ENCODE measurements at regions not wholly inside any gene's neighbourhood (a gene's known extent, or its start where the extent isn't known, plus 50 kb on each side); places are given as distances from the start of the nearest gene placed in this dataset.
"Not testable (repeated sequence)": the region's sequence is repeated elsewhere in the genome, so short reads cannot be mapped to it uniquely, and the experiment has no call there.

DNA sequence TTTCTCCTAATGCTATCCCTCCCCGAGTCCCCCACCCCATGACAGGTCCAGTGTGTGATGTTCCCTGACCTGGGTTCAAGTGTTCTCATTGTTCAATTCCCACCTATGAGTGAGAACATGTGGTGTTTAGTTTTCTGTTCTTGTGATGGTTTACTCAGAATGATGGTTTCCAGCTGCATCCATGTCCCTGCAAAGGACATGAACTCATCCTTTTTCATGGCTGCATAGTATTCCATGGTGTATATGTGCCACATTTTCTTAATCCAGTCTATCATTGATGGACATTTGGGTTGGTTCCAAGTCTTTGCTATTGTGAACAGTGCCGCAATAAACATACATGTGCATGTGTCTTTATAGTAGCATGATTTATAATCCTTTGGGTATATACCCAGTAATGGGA, 90.5 kb upstream of the HS3ST4 start:
- TF ChIP-seq POLR2A, MAFK (IDR thresholded peaks at IDR 0.05; ENCODE audit: low read depth, low read length): not testable (repeated sequence)
- TF ChIP-seq, protein P1, sequence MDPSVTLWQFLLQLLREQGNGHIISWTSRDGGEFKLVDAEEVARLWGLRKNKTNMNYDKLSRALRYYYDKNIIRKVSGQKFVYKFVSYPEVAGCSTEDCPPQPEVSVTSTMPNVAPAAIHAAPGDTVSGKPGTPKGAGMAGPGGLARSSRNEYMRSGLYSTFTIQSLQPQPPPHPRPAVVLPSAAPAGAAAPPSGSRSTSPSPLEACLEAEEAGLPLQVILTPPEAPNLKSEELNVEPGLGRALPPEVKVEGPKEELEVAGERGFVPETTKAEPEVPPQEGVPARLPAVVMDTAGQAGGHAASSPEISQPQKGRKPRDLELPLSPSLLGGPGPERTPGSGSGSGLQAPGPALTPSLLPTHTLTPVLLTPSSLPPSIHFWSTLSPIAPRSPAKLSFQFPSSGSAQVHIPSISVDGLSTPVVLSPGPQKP (IDR thresholded peaks at IDR 0.05; ENCODE audit: borderline replicate concordance, low read depth, low read length) = not testable (repeated sequence)
